ENCODE measurements at regions not wholly inside any gene's neighbourhood (a gene's known extent, or its start where the extent isn't known, plus 50 kb on each side); places are given as distances from the start of the nearest gene placed in this dataset.
"Not testable (repeated sequence)": the region's sequence is repeated elsewhere in the genome, so short reads cannot be mapped to it uniquely, and the experiment has no call there.

GRCh38 chr1:29623501-29623900 is 387.2 kb downstream of the PTPRU start:
- no peaks in the 10 kb centered on the region for H3K27me3 ChIP-seq
- no peak overlapping the region for H3K27ac ChIP-seq
- no peak for TF ChIP-seq CTCF (IDR thresholded peaks at IDR 0.05)
- no peaks in the 10 kb centered on the region for H3K9me3 ChIP-seq
- H3K4me3 ChIP-seq (ENCODE audit: low read depth in 1 of 2, low read length in 1 of 2), result no peak overlapping the region
- no peaks in the 10 kb centered on the region for H3K4me1 ChIP-seq (ENCODE audit: control insufficient read depth in 1 of 2, insufficient read depth in 1 of 2, low read depth in 1 of 2, low read length in 1 of 2)
- H3K36me3 ChIP-seq, result no peaks in the 10 kb centered on the region

GRCh38 chr1:29621826-29622435 is 385.6 kb downstream of the PTPRU start:
- TF ChIP-seq CTCF (IDR thresholded peaks at IDR 0.05), result no peak
- H3K36me3 ChIP-seq, result no peaks in the 10 kb centered on the region
- no peaks in the 10 kb centered on the region for H3K9me3 ChIP-seq

GRCh38 chr1:29620631-29621030 is 384.3 kb downstream of the PTPRU start:
- H3K4me1 ChIP-seq (ENCODE audit: control insufficient read depth in 1 of 2, insufficient read depth in 1 of 2, low read depth in 1 of 2, low read length in 1 of 2), result no peaks in the 10 kb centered on the region
- no peak for TF ChIP-seq CTCF (IDR thresholded peaks at IDR 0.05)
- H3K4me3 ChIP-seq (ENCODE audit: low read depth in 1 of 2, low read length in 1 of 2), result no peak overlapping the region
- H3K27me3 ChIP-seq, result no peaks in the 10 kb centered on the region
- H3K27ac ChIP-seq, result no peak overlapping the region
- no peaks in the 10 kb centered on the region for H3K36me3 ChIP-seq
- no peaks in the 10 kb centered on the region for H3K9me3 ChIP-seq

More at GRCh38 chr1:29621826-29622435, 385.6 kb downstream of the PTPRU start:
- Histone ChIP-seq H3K4me1 (ENCODE audit: control insufficient read depth in 1 of 2, insufficient read depth in 1 of 2, low read depth in 1 of 2, low read length in 1 of 2) (no peaks in the 10 kb centered on the region), H3K4me3 (ENCODE audit: low read depth in 1 of 2, low read length in 1 of 2) (no peak overlapping the region), H3K27ac (no peak overlapping the region), H3K27me3 (no peaks in the 10 kb centered on the region)

- Histone ChIP-seq H3K4me1 (ENCODE audit: control insufficient read depth in 1 of 2, insufficient read depth in 1 of 2, low read depth in 1 of 2, low read length in 1 of 2) (no peaks in the 10 kb centered on the region), H3K36me3 (no peaks in the 10 kb centered on the region), H3K4me3 (ENCODE audit: low read depth in 1 of 2, low read length in 1 of 2) (no peak overlapping the region), H3K27ac (no peak overlapping the region), H3K27me3 (no peaks in the 10 kb centered on the region), H3K9me3 (no peaks in the 10 kb centered on the region)
- no peak for TF ChIP-seq CTCF (IDR thresholded peaks at IDR 0.05)
These were observed 370.9 kb downstream of the PTPRU start for GRCh38 chr1:29607236-29607635.

GRCh38 chr1:29604796-29605195 is 368.5 kb downstream of the PTPRU start:
- not testable (repeated sequence) for H3K27me3 ChIP-seq; H3K4me3 ChIP-seq (ENCODE audit: low read depth in 1 of 2, low read length in 1 of 2); H3K4me1 ChIP-seq (ENCODE audit: control insufficient read depth in 1 of 2, insufficient read depth in 1 of 2, low read depth in 1 of 2, low read length in 1 of 2); H3K27ac ChIP-seq; H3K36me3 ChIP-seq; H3K9me3 ChIP-seq

GRCh38 chr1:29603622-29604021 is 367.3 kb downstream of the PTPRU start:
- Histone ChIP-seq H3K4me1 (ENCODE audit: control insufficient read depth in 1 of 2, insufficient read depth in 1 of 2, low read depth in 1 of 2, low read length in 1 of 2) (no peaks in the 10 kb centered on the region), H3K4me3 (ENCODE audit: low read depth in 1 of 2, low read length in 1 of 2) (no peak overlapping the region), H3K27ac (no peak overlapping the region), H3K9me3 (no peaks in the 10 kb centered on the region), H3K36me3 (no peaks in the 10 kb centered on the region), H3K27me3 (no peaks in the 10 kb centered on the region)
- no peak for TF ChIP-seq CTCF (IDR thresholded peaks at IDR 0.05)
